ENCODE measurements at regions not wholly inside any gene's neighbourhood (a gene's known extent, or its start where the extent isn't known, plus 50 kb on each side); places are given as distances from the start of the nearest gene placed in this dataset.

GRCh38 chr9:120066315-120066714 lies 513.7 kb downstream of the CDK5RAP2 start:
- intact Hi-C loops (cut with DNase I, micrococcal nuclease): no loop called here
- ATAC-seq (no peak), DNase-seq (no peak)

- intact Hi-C loops (cut with DNase I, micrococcal nuclease): no loop called here
- no peak for DNase-seq
- no peak for ATAC-seq
Measured at GRCh38 chr9:120065151-120065550, 514.8 kb downstream of the CDK5RAP2 start.

- ATAC-seq: no peak
Measured at GRCh38 chr9:120045011-120045410, 535.0 kb downstream of the CDK5RAP2 start.

GRCh38 chr9:120043448-120043847 lies 536.5 kb downstream of the CDK5RAP2 start:
- DNase-seq: peak in 1 of 2 donors; percentile 14
- ATAC-seq: no peak
- intact Hi-C loops (cut with DNase I, micrococcal nuclease): no loop called here

More at GRCh38 chr9:120045011-120045410, 535.0 kb downstream of the CDK5RAP2 start:
- intact Hi-C loops (cut with DNase I, micrococcal nuclease): no loop called here
- no peak for DNase-seq

GRCh38 chr9:120040896-120041295 lies 539.1 kb downstream of the CDK5RAP2 start:
- no peak for ATAC-seq

GRCh38 chr9:120038342-120038741 lies 541.6 kb downstream of the CDK5RAP2 start:
- ATAC-seq: no peak
- intact Hi-C loops (cut with DNase I, micrococcal nuclease): no loop called here
- DNase-seq: no peak

More at GRCh38 chr9:120040896-120041295, 539.1 kb downstream of the CDK5RAP2 start:
- intact Hi-C loops (cut with DNase I, micrococcal nuclease): no loop called here
- no peak for DNase-seq

GRCh38 chr9:120032639-120033038 lies 547.3 kb downstream of the CDK5RAP2 start:
- intact Hi-C loops (cut with DNase I, micrococcal nuclease): no loop called here
- no peak for ATAC-seq

GRCh38 chr9:120030847-120031246 lies 549.1 kb downstream of the CDK5RAP2 start:
- no peak for ATAC-seq
- DNase-seq: no peak
- intact Hi-C loops (cut with DNase I, micrococcal nuclease): no loop called here

More at GRCh38 chr9:120032639-120033038, 547.3 kb downstream of the CDK5RAP2 start:
- no peak for DNase-seq

- ATAC-seq (no peak), DNase-seq (no peak)
- intact Hi-C loops (cut with DNase I, micrococcal nuclease): no loop called here
Measured at GRCh38 chr9:120018550-120018949, 561.4 kb downstream of the CDK5RAP2 start.

- no peak for DNase-seq
- intact Hi-C loops (cut with DNase I, micrococcal nuclease): no loop called here
- ATAC-seq: no peak
Measured at GRCh38 chr9:120018037-120018436, 561.9 kb downstream of the CDK5RAP2 start.

GRCh38 chr9:120016231-120016630 lies 563.7 kb downstream of the CDK5RAP2 start:
- ATAC-seq (no peak), DNase-seq (no peak)
- intact Hi-C loops (cut with DNase I, micrococcal nuclease): no loop called here

- ATAC-seq: no peak
- DNase-seq: no peak
- intact Hi-C loops (cut with DNase I, micrococcal nuclease): no loop called here
Measured at GRCh38 chr9:120014796-120015195, 565.2 kb downstream of the CDK5RAP2 start.

GRCh38 chr9:120009856-120010255 lies 570.1 kb downstream of the CDK5RAP2 start:
- no peak for DNase-seq
- intact Hi-C loops (cut with DNase I, micrococcal nuclease): no loop called here

GRCh38 chr9:120001536-120001935 lies 578.4 kb downstream of the CDK5RAP2 start:
- intact Hi-C loops (cut with DNase I, micrococcal nuclease): no loop called here
- DNase-seq: no peak
- no peak for ATAC-seq

More at GRCh38 chr9:120009856-120010255, 570.1 kb downstream of the CDK5RAP2 start:
- ATAC-seq: no peak

GRCh38 chr9:119998614-119999013 lies 581.4 kb downstream of the CDK5RAP2 start:
- intact Hi-C loops (cut with DNase I, micrococcal nuclease): no loop called here
- no peak for ATAC-seq
- DNase-seq: no peak

- ATAC-seq: no peak
- intact Hi-C loops (cut with DNase I, micrococcal nuclease): no loop called here
- no peak for DNase-seq
Measured at GRCh38 chr9:119991797-119992196, 588.2 kb downstream of the CDK5RAP2 start.

GRCh38 chr9:119986713-119987112 lies 593.3 kb downstream of the CDK5RAP2 start:
- intact Hi-C loops (cut with DNase I, micrococcal nuclease): no loop called here
- no peak for ATAC-seq
- no peak for DNase-seq

GRCh38 chr9:119986205-119986604 lies 593.8 kb downstream of the CDK5RAP2 start:
- DNase-seq: no peak
- no peak for ATAC-seq
- intact Hi-C loops (cut with DNase I, micrococcal nuclease): no loop called here

GRCh38 chr9:119974026-119974425 lies 604.8 kb upstream of the BRINP1 start:
- no peak for DNase-seq
- intact Hi-C loops (cut with DNase I, micrococcal nuclease): no loop called here

GRCh38 chr9:119968836-119969707 lies 599.8 kb upstream of the BRINP1 start:
- peak; percentile 45 to 71 for DNase-seq
- intact Hi-C loops (cut with DNase I, micrococcal nuclease): loop anchor here in 1 of 2 donors (5.0 kb wide), 1 partner anchor 412 kb away; no protein-coding TSS in a partner anchor
- ATAC-seq: peak; percentile 77

More at GRCh38 chr9:119974026-119974425, 604.8 kb upstream of the BRINP1 start:
- ATAC-seq: no peak

All from left colon (tissue), 2 donors.